NCI-H2171 (cell line): ENCODE measurements at regions not wholly inside any gene's neighbourhood (a gene's known extent, or its start where the extent isn't known, plus 50 kb on each side); places are given as distances from the start of the nearest gene placed in this dataset.

Source experiments
- DNase-seq: peaks from one replicate; lab custom pipeline; 2025; lab: John Stamatoyannopoulos, UW

DNA sequence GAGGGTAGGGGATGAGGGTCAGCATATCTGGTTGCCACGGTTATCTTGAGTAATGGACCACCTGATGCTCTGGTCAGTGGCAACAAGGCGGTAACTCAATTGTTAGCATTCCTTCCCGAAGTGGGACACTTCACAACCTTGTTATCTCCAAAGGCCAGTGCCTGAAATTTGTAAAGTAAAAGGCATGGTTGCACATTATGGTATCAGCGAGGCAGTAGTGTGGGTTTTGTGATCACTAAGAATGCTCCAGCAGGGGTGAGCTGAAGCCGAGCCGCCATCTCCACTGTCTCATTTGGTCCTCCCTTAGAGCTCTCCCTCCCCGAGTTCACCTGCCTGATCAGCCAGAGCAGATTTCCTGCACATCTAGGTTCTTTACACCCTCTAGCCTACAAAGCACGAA is 50.5 kb upstream of the LGALSL start:
- DNase-seq: no peak

DNA sequence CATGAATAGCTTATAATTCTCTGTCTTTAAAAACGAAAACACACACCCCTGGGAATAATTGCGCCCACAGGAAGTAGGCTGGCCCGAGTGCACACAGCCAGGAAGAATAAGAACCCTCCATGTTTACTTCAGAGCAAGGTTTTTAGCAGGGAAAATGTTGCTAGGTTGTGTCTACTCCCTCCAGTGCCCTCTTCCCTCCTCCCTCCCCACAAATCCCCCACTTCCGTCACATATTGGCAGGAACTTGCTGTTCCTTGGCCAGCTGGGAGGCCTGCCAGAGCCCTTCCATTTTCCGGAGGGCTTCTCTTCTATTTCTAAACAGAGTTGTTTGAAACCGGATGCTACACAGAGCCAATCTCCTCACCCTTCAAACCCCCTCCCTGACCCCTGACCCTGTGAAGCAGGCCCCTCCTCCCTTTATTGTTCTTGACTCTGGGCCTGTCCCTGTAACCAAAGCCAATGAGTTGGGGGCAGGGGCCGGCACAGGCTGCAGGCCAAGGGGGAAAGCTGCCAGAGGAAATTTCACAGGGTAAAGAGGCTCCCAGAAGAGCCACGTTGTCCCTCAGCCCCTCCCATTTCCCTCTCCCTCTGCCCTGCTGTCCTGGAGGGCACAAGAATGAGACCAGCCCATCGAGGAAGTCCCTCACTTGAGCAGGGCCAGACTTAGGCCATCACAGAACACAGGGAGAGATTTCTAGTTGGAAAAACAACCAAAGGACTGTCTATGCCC is 49.8 kb upstream of the LGALSL start:
- no peak for DNase-seq
